SK-N-DZ (cell line): ENCODE measurements at regions not wholly inside any gene's neighbourhood (a gene's known extent, or its start where the extent isn't known, plus 50 kb on each side); places are given as distances from the start of the nearest gene placed in this dataset.
"Not testable (repeated sequence)": the region's sequence is repeated elsewhere in the genome, so short reads cannot be mapped to it uniquely, and the experiment has no call there.

Experiments
- DNase-seq: peaks from one replicate; pipeline ENCODE4 v3.0.0-alpha.2; 2015; ENCODE audit warnings: low spot score

GRCh38 chr5:103690676-103691075, 128.1 kb upstream of the NUDT12 start:
- DNase-seq: no peak

- DNase-seq: peak; percentile 15
These were observed 117.3 kb upstream of the NUDT12 start for GRCh38 chr5:103679873-103680272.

DNA sequence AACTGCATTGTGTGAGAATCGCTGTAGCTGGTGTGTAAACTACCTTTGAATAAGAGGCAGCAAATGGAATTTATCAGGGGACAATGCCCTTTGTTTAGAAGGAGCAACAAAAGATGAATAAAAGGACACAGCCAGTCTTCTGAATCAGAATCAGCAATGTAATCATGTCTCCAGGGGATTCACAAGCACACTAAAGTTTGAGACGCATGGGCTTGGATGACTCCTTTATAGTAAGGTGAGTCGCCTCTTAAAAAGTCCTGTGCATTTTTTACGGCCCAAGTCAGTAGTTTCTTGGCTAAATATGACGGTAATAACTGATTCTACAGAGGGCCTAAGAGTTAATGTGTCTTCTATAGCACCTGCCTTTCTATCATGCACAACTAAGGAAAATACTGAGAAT, 113.6 kb upstream of the NUDT12 start:
- not testable (repeated sequence) for DNase-seq

- DNase-seq: no peak
These were observed 112.2 kb upstream of the NUDT12 start for GRCh38 chr5:103674739-103675138.

GRCh38 chr5:103674251-103674650, 111.7 kb upstream of the NUDT12 start:
- no peak for DNase-seq

DNA sequence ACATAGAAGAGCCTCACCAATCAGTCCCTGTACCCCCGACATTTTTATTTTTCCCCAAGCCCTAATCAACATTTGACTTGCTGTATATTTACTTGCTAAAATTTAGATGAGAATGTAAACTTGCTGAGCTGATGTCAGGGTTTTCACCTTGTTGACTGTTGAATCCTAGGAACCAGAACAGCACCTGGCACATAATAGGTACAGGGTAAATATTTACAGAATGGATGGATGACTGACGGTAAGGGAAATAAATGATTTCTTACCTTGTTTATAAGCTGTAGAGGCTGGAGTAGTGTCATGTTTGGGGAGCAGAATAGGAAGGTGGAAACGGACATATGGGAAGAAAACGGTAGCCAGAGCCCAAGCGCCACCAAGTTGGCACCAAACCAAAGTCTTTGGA, 107.0 kb upstream of the NUDT12 start:
- no peak for DNase-seq

- DNase-seq: no peak
These were observed 105.7 kb upstream of the NUDT12 start for GRCh38 chr5:103668281-103668680.

DNA sequence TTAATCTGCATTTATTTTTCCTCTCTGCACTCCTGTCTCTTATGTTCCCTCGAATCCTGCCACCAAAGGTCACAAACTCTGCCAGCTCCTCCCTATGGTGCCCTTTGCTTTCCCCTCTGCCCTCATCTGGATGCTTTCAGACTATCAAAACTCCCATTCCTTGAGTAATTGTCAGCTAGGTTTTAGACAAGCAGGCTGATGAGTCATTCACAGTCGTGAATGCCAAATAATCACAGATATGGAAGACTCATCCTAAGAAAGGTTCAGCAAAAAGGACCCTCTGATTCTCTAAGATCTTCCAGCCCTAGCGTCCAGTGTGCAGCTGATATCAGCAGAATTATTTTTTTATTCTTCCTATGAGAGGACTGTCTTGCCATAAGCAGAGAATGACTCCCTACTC, 104.5 kb upstream of the NUDT12 start:
- DNase-seq: no peak

GRCh38 chr5:103657301-103657700, 94.7 kb upstream of the NUDT12 start:
- DNase-seq: peak; percentile 95

GRCh38 chr5:103648086-103648485, 85.5 kb upstream of the NUDT12 start:
- no peak for DNase-seq

DNA sequence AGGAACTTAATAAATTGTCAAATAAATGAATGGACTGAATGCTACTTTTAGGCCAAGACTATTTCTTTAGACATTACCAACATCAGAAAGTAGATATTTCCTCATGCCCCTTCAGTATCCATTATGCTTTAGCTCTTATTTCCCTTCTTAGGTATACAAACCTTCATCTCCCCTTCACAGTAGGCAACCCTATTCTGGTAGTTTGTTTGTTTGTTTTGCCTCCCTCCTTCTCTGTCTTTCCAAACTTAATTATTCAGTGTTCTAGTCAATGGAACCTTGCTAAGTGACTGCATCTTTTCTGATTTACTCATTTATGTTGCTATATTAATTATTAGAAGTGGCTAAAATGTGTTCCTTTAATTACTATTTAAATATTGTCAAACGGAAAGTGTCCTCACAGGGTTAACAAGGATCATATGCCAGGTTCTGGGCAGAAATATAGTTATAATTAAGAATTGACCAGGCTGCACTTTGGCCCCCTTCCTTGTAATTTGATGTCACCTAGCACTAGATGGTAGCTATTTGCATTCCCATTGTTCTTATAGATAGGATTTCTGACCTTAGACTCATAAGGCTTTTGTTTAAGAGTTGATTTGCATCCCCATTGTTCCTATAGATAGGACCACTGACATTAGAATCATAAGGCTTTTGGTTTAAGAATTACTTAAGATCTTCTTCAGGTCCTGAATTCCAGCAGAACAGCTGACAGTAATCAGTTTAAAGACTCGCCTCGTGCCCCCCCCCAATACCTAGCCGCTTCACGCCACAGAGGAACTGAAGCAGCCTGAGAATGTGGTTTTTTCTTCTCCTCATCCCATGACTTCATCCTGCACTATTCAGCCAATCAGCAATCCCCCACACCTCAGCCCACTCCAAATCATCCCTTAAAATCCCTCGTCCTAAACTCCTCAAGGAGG, 84.4 kb upstream of the NUDT12 start:
- DNase-seq: no peak

- DNase-seq: no peak
These were observed 83.2 kb upstream of the NUDT12 start for GRCh38 chr5:103645816-103646215.

GRCh38 chr5:103638979-103639378, 76.4 kb upstream of the NUDT12 start:
- DNase-seq: no peak

DNA sequence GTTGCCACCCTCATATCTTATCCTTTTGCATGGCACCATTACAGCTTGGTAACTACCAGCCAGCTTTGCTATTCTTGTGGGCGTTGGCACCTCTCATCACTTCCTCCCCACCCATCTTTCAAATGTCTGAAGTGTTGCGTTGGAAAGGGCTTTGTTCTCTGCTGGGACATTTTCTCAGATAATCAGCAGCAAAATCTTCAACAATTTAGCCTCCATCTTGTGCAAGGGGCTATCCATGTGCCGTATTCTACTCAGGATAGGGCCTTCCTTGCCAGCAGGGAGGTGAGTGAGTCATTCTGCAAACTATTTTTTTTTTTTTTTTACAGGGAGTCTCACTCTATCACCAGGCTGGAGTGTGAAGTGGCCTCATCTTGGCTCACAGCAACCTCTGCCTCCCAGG, 62.1 kb upstream of the NUDT12 start:
- DNase-seq: no peak

GRCh38 chr5:103624035-103624480, 61.5 kb upstream of the NUDT12 start:
- no peak for DNase-seq

DNA sequence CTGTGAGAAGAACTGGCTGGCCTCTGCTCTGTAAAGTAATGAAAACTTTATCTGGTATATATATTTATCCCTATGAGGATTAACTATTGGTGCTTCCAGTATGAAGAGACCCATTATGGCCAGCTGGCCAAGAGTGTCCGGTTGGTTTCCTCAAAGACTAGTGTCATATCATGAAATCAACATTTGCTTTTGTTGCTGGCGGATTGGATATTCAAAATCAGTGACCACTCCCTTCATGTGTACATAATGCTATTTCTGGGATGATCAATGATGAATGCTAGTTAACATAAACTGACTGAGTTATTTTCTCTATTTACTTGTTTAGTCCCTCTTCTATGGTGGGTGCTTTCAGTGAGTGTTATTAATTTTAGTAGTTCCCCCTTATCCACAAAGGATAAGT, 60.8 kb upstream of the NUDT12 start:
- DNase-seq: no peak

DNA sequence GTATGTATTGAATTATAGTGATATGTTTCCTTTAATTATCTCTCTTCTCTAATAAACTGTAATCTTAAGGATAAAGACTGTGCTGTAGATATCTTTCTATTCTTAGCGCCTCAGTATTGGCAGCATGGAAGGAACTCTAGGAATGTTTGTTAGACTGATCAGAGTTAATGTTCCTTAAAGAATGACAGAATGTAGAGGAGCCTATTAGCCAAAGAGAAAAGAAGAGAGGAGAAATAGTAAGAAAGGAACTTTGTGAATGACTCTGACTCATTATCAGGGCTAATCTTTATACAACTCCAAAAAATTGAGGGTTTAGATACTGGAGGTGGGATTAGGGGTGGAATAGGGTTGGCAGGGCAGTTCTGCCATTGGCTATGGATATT, 59.0 kb upstream of the NUDT12 start:
- DNase-seq: no peak

- DNase-seq: no peak
These were observed 58.4 kb upstream of the NUDT12 start for GRCh38 chr5:103620851-103621547.

DNA sequence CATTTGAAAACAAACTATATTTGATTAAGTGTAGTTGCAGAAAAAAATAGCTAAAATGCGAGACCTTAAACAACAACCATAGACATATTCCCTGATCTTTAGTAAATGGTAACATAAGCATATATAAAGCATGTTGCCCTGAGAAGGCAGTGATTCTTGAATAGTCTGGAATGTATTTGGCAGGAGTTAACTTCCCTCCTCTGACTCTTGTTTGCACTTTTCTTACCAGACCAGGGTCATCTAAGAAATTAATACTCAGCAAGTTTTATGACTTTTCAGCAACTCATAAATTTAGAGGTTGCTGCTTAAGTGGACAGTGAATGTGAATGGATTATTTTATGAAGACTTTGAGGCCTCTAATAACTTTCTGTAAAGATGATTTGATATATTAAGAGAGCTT, 55.3 kb upstream of the NUDT12 start:
- no peak for DNase-seq

- no peak for DNase-seq
These were observed 54.5 kb upstream of the NUDT12 start for GRCh38 chr5:103617090-103617489.

- no peak for DNase-seq
These were observed 50.0 kb upstream of the NUDT12 start for GRCh38 chr5:103612545-103612944.
